ENCODE measurements at regions not wholly inside any gene's neighbourhood (a gene's known extent, or its start where the extent isn't known, plus 50 kb on each side); places are given as distances from the start of the nearest gene placed in this dataset.

DNA sequence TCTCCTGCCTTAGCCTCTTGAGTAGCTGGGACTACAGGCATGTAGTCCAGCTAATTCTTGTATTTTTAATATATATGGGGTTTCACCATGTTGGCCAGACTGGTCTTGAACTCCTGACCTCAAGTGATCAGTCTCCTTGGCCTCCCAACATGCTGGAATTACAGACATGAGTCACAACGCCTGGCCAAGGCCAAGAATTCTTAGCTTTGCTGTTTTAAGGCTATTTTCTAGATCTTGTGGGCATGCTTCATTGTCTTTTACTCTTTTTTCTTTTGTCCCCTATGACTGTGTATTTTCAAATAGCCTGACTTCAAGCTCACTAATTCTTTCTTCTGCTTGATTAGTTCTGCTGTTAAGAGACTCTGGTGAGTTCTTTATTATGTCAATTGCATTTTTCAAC lies 56.4 kb upstream of the TAS2R16 start:
- H4K20me1 ChIP-seq (ENCODE audit: insufficient read depth, low read length), result no peaks in the 10 kb centered on the region
- H3K4me3 ChIP-seq (replicated peaks in 1 of 3; ENCODE audit: insufficient read depth in 1 of 3, low read depth in 2 of 3, low read length in 3 of 3), result no peak overlapping the region
- ATAC-seq, result no peak
- 0% methylated on average over 1 of the region's 1 CpG for WGBS (ENCODE audit: low lambda C conversion rate)
- H3K9ac ChIP-seq (ENCODE audit: insufficient read depth, low read depth, low read length), result no peak overlapping the region
- peaks cover 15% of the 10 kb centered on the region; the same call in 1 of the 2 replicates for H3K9me3 ChIP-seq (ENCODE audit: low read length)
- ChIA-PET POLR2A (no interaction called here), CTCF (ENCODE audit: low intra/inter-chr PET ratio, low total read pairs) (no interaction called here)
- TF ChIP-seq ZNF367 (CRISPR knock-in tag; IDR thresholded peaks at IDR 0.05; ENCODE audit: borderline replicate concordance) (no peak), ZNF317 (CRISPR knock-in tag; IDR thresholded peaks at IDR 0.05) (no peak)
- intact Hi-C loops (cut with micrococcal nuclease; ENCODE audit: unreplicated experiment), result loop anchor here (5.0 kb wide), 2 partner anchors 165 to 250 kb away; partner anchors contain the start of gene CADPS2
- no peak for DNase-seq (ENCODE audit: low spot score)
- no peaks in the 10 kb centered on the region for H3K4me1 ChIP-seq (ENCODE audit: insufficient read depth, low read length)
- in situ Hi-C loops (cut with HindIII; ENCODE audit: extremely low pct_ligation_motif_present, low pct_unique_long_range_greater_than_20kb), result no loop called here
- no peak overlapping the region for H3K27ac ChIP-seq (ENCODE audit: extremely low read length, insufficient read depth, low read length)
- BruUV-seq (replicated peaks), result no TSS peak
- no peak for FAIRE-seq
- no peaks in the 10 kb centered on the region for H3K27me3 ChIP-seq (ENCODE audit: control insufficient read depth in 1 of 2, insufficient read depth in 2 of 2, low read length in 2 of 2)
- no peak overlapping the region for H2AFZ ChIP-seq (ENCODE audit: low read length)
- H3K79me2 ChIP-seq (ENCODE audit: insufficient read depth, low read length), result no peaks in the 10 kb centered on the region
- H3K36me3 ChIP-seq (replicated peaks in 1 of 2; ENCODE audit: control insufficient read depth in 1 of 2, insufficient read depth in 2 of 2, low read length in 2 of 2), result no peaks in the 10 kb centered on the region
- H3K4me2 ChIP-seq (ENCODE audit: low read depth, low read length), result no peak overlapping the region

DNA sequence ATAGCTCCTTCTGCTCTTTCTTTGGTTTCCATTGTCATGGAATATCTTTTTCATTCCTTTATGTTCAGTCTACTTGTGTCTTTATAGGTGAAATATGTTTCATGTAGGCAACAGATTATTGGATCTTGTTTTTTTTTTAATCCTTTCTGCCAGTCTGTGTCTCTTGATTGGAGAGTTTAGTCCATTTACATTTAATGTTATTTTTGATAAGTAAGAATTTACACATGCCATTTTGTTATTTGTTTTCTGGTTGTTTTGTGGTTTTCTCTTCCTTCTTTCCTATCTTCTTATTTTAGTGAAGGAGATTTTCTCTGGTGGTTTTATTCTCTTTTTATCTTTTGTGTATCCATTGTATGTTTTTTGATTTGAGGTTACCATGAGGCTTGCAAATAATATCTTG lies 52.5 kb upstream of the TAS2R16 start:
- Histone ChIP-seq H4K20me1 (ENCODE audit: insufficient read depth, low read length) (no peaks in the 10 kb centered on the region), H2AFZ (ENCODE audit: low read length) (no peak overlapping the region), H3K9ac (ENCODE audit: insufficient read depth, low read depth, low read length) (no peak overlapping the region), H3K27ac (ENCODE audit: extremely low read length, insufficient read depth, low read length) (no peak overlapping the region), H3K4me3 (replicated peaks in 1 of 3; ENCODE audit: insufficient read depth in 1 of 3, low read depth in 2 of 3, low read length in 3 of 3) (no peak overlapping the region), H3K9me3 (ENCODE audit: low read length) (peaks cover 15% of the 10 kb centered on the region; the same call in 1 of the 2 replicates), H3K4me1 (ENCODE audit: insufficient read depth, low read length) (no peaks in the 10 kb centered on the region), H3K79me2 (ENCODE audit: insufficient read depth, low read length) (no peaks in the 10 kb centered on the region), H3K4me2 (ENCODE audit: low read depth, low read length) (no peak overlapping the region), H3K36me3 (replicated peaks in 1 of 2; ENCODE audit: control insufficient read depth in 1 of 2, insufficient read depth in 2 of 2, low read length in 2 of 2) (no peaks in the 10 kb centered on the region), H3K27me3 (ENCODE audit: control insufficient read depth in 1 of 2, insufficient read depth in 2 of 2, low read length in 2 of 2) (no peaks in the 10 kb centered on the region; a peak in 1 of 5 replicates)
- no peak for ATAC-seq
- BruUV-seq (replicated peaks), result no TSS peak
- in situ Hi-C loops (cut with HindIII; ENCODE audit: extremely low pct_ligation_motif_present, low pct_unique_long_range_greater_than_20kb), result no loop called here
- DNase-seq (ENCODE audit: low spot score), result no peak
- POLR2A ChIA-PET, result no interaction called here
- no peak for TF ChIP-seq ZNF232 (CRISPR knock-in tag; IDR thresholded peaks at IDR 0.05; ENCODE audit: borderline replicate concordance)
- no peak for TF ChIP-seq ASH2L (IDR thresholded peaks at IDR 0.05; ENCODE audit: insufficient read length, low read depth, low read length)
- TF ChIP-seq ELK4 (CRISPR knock-in tag; IDR thresholded peaks at IDR 0.05; ENCODE audit: borderline replicate concordance), result no peak
- TF ChIP-seq, protein P1, sequence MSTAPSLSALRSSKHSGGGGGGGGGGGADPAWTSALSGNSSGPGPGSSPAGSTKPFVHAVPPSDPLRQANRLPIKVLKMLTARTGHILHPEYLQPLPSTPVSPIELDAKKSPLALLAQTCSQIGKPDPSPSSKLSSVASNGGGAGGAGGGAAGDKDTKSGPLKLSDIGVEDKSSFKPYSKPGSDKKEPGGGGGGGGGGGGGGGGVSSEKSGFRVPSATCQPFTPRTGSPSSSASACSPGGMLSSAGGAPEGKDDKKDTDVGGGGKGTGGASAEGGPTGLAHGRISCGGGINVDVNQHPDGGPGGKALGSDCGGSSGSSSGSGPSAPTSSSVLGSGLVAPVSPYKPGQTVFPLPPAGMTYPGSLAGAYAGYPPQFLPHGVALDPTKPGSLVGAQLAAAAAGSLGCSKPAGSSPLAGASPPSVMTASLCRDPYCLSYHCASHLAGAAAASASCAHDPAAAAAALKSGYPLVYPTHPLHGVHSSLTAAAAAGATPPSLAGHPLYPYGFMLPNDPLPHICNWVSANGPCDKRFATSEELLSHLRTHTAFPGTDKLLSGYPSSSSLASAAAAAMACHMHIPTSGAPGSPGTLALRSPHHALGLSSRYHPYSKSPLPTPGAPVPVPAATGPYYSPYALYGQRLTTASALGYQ (CRISPR knock-in tag; IDR thresholded peaks at IDR 0.05), result no peak
- TF ChIP-seq, protein P2, sequence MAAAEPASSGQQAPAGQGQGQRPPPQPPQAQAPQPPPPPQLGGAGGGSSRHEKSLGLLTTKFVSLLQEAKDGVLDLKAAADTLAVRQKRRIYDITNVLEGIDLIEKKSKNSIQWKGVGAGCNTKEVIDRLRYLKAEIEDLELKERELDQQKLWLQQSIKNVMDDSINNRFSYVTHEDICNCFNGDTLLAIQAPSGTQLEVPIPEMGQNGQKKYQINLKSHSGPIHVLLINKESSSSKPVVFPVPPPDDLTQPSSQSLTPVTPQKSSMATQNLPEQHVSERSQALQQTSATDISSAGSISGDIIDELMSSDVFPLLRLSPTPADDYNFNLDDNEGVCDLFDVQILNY (CRISPR knock-in tag; conservative IDR thresholded peaks at IDR 0.05), result no peak
- intact Hi-C loops (cut with micrococcal nuclease; ENCODE audit: unreplicated experiment), result no loop called here
- CTCF ChIA-PET (ENCODE audit: low intra/inter-chr PET ratio, low total read pairs), result no interaction called here
- no peak for FAIRE-seq

Measured in HepG2 (cell line).